ENCODE measurements at regions not wholly inside any gene's neighbourhood (a gene's known extent, or its start where the extent isn't known, plus 50 kb on each side); places are given as distances from the start of the nearest gene placed in this dataset.

DNA sequence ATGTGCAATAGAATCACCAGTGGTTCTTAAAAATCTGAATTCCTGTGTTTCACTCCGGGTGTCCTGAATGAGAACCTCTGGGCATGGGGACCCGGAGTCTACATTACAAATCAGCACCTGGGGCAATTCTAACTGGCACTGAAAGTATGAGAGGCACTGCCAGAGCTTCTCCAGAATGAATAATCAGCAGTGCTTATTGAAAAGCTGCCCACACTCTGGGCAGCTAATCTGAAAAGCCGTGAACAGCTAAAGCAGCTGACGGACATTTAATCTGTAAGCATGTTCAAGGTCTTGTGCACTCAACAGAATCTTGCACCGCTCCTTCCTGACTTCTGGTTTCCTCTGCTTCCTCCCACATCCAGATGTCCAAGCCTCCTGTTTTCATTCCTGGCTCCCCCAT lies 113.3 kb upstream of the KIF5B start:
- no peak for TF ChIP-seq POLR2AphosphoS5 (IDR thresholded peaks at IDR 0.05)
- TF ChIP-seq, protein P1, sequence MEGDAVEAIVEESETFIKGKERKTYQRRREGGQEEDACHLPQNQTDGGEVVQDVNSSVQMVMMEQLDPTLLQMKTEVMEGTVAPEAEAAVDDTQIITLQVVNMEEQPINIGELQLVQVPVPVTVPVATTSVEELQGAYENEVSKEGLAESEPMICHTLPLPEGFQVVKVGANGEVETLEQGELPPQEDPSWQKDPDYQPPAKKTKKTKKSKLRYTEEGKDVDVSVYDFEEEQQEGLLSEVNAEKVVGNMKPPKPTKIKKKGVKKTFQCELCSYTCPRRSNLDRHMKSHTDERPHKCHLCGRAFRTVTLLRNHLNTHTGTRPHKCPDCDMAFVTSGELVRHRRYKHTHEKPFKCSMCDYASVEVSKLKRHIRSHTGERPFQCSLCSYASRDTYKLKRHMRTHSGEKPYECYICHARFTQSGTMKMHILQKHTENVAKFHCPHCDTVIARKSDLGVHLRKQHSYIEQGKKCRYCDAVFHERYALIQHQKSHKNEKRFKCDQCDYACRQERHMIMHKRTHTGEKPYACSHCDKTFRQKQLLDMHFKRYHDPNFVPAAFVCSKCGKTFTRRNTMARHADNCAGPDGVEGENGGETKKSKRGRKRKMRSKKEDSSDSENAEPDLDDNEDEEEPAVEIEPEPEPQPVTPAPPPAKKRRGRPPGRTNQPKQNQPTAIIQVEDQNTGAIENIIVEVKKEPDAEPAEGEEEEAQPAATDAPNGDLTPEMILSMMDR (IDR thresholded peaks at IDR 0.05), result no peak
- TF ChIP-seq POLR2A (IDR thresholded peaks at IDR 0.05), result no peak

Data from prostate gland (tissue), 2 donors.